ENCODE measurements at regions not wholly inside any gene's neighbourhood (a gene's known extent, or its start where the extent isn't known, plus 50 kb on each side); places are given as distances from the start of the nearest gene placed in this dataset.
A peak's percentile ranks its signal among the peaks of the same experiment; 100 is the strongest.

DNA sequence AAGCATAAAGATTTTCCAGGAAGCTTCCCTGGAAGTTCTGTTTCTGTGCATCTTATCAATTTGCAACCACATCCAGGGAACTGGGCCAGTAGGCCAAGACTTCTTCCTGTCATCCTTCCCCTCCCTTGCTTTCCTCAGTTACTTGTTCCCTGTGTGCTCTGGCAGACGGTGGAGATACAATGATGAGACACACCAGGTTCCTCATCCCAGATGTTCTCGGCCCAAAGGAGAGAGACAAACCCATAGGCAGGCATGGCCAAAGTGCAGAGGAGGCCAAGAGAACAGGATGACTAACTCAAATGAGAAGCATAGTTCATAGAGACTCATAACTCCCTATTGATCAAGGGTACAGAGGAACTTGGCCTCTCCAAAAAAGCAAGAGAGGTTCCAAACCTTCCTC lies 652.6 kb downstream of the CCDC171 start:
- DNase-seq, result no peak

DNA sequence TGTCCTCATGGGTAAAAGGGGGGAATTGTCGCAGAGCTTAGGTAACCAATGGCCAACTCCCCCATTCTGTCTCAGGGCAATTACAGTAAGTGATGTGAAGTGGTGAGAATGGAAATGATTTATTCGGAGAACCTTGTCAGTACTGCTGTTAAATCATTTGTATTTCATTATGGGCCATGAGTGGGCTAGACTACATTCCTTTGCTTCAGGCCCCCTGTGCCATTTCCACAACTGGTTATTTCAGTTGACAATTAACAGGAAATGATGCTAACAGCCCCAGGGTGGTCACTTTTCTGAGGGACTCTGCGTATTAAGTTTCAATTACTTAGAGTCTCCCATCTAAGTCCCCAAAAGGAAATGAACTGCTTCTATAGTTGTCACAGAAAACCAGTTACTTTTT lies 653.7 kb downstream of the CCDC171 start:
- DNase-seq, result no peak

GRCh38 chr9:16207161-16207560 lies 654.3 kb downstream of the CCDC171 start:
- peak; percentile 9 for DNase-seq

DNA sequence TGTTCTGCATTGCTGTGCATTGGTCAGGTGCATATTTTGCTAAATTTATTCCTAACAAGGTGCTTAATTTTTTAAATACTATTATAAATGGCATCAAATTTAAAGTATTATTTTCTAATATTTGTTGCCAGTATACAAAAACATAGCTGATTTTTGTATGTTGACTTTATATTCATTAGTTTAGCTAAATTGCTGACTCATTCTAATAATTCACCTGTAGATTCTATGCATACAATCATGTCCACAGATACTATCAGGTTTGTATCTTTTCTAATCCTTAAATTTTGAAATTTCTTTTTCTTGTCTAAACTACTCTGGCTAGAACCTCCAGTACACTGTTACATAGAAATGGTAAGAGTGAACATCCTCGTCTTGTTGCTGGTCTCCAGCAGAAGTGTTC lies 657.6 kb downstream of the CCDC171 start:
- no peak for DNase-seq

GRCh38 chr9:16211946-16212345 lies 658.5 kb downstream of the BNC2 start:
- DNase-seq, result no peak

DNA sequence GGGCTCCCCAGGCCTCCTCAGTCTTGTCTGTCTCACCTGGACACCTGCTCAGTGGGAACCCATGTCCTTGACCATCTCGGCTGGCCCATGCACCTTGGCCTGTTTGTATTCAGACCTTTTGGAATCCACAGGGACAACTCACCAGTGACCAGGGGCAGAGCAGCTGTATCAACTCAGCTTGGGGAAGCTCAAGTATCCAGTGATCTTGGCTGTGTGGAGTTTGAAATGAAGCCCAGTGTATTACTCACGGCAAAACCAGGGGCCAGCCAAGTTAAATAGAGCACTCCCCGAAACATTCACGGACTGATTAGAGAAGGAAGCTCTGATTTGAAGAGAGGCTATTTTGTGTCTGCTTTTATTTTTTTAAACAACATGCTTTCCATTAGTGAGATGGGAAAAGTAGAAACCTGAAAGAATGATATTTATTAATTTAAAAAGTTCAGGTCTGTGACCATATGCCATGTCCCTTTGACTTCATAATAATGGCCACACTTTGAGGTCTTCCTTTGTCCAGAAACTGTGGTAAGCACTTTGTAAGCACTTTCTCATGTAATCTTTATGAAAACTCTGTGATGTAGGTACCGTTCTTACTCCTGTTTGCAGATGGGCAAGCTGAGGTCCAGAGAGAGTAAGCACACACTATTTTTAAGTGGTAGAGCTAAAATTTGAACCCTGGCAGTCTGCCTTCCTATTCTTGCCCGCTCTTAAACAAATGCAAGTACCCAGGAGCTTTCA lies 656.5 kb downstream of the BNC2 start:
- no peak for DNase-seq

- no peak for DNase-seq
Observed at GRCh38 chr9:16214677-16215352, 655.7 kb downstream of the BNC2 start.

GRCh38 chr9:16215353-16215680 lies 655.2 kb downstream of the BNC2 start:
- no peak for DNase-seq

DNA sequence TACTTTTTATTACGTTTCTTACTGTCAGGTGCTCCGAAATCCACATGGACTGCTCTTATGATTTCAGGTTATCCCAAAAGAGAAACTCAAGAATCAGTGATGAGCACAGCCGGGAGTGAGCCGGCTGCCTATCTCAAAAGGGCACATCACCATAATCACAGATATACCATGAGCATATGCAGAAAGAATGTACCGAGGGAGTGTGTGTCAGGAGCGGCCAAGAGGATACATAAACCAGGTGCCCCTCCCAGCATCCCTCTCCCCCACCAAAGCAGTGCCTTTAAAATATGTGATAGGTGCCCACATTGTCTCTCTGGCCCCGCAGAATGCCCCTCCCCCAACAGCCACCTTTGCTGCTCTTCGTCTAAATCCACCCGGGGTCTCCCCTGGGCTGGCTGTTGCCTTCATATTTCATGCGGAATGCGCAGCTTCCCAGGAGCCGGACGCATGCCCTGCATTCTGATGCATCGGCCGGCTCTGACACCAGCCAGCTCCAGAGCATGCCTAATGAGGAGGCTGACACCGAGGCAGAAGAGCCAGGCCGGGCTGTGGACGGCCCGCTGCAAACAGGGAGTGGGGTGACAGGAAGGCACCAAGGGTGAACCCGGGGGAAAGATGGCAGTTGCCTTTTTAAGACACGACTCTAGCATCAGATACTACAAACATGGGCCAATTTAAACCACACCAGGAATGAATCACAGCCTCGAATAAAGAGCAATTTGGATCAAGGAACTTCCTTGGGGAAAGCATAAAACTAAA lies 652.3 kb downstream of the BNC2 start:
- no peak for DNase-seq

DNA sequence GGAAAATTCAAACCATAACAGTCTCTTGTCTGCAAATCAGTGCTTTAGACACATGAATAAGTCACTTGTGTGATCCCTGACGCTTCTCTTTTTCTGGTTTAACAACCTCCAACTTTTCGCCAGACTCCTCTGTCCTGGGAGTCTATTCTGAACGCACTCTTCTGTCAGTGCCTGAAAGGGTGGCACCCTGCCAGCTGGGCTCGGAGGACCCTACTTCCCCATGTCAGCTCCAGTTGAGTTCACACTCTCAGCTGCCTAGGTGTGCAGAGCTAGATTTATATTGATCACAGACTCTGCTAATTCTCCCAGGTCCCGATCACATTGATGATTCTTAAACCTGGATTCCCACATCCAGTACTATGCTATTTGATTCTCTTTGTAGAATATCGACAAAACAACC lies 649.1 kb downstream of the BNC2 start:
- DNase-seq, result no peak

- no peak for DNase-seq
Observed at GRCh38 chr9:16221822-16222547, 648.5 kb downstream of the BNC2 start.

DNA sequence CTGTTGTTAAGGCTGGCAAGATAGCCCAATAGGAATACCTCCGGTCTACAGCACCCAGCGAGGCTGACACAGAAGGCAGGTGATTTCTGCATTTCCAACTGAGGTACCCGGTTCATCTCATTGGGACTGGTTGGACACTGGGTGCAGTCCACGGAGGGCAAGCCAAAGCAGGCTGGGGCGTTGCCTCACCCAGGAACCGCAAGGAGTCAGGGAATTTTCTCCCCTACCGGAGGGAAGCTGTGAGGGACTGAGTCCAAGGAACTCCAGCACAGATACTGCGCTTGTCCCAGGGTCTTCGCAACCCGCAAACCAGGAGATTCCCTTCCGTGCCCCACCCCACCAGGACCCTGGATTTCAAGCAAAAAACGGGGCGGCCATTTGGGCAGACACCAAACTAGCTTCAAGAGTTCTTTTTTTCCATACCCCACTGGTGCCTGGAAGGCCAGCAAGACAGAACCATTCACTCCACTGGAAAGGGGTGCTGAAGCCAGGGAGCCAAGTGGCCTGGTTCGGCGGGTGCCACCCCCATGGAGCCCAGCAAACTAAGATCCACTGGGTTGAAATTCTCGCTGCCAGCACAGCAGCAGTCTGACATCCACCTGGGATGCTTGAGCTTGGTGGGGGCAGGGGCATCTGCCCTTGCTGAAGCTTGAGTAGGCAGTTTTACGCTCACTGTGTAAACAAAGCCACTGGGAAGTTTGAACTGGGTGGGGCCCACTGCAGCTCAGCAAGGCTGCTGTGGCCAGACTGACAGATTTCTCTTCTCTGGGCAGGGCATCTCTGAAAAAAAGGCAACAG lies 647.2 kb downstream of the BNC2 start:
- no peak for DNase-seq

GRCh38 chr9:16230731-16231130 lies 639.7 kb downstream of the BNC2 start:
- no peak for DNase-seq

DNA sequence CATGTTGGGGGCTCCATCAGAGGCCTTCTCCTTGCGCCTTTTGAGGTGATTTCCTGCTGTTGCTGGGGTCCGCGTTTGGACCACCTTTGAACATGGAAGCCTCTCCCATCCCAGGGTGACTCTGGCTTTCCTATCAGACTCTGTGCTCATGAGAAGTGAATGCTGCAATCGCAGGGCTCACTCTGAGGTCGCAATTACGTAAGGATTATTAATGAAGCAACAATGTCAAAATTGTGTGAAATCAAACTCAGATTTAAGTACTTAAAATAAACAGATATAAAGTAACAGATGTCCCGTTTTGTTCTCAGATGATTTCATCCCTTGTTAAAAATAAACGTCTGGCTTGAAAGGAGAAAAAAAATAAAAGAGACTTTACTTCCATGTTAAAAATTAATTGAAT lies 634.2 kb downstream of the BNC2 start:
- DNase-seq, result no peak

- DNase-seq, result no peak
Observed at GRCh38 chr9:16236882-16237281, 633.6 kb downstream of the BNC2 start.

GRCh38 chr9:16238623-16239138 lies 631.8 kb downstream of the BNC2 start:
- no peak for DNase-seq

DNA sequence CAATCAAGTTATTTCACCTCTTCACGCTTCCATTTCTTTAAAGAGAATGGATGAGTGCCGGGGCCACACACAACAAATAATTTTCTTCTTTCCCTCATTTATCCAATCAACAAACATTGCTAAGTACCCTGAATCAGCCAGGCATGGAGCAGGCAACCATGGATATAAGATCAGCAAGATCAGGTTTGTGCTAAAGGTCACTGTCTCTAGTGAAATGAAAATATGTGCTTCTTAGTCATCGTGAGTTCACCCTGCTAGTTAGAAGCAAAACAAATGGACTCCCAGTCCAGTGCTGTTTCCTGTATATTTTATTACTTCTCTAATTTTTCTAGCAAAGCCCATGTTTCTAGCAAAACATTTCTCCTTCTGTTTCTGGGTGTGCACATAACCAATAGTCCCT lies 629.2 kb downstream of the BNC2 start:
- no peak for DNase-seq

DNA sequence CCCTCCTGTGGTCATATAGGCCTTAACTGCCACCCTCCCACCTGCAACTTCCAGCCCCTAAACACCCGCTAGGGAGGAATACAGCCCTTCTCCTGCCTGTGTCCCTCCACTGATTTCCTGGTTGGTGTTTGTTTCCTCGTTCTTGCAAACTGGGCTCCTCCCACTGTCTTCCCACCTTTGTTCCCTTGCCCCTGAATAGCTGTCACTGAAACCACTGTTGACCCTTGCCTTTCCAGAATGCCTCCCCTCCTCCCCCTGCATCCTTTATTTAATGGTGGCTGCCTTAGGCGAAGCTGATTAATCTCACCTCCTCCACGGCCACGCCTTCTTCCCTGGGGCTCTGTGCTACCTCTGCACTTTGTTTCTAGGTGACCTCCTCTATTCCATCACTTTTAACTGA lies 626.7 kb downstream of the BNC2 start:
- DNase-seq, result no peak

DNA sequence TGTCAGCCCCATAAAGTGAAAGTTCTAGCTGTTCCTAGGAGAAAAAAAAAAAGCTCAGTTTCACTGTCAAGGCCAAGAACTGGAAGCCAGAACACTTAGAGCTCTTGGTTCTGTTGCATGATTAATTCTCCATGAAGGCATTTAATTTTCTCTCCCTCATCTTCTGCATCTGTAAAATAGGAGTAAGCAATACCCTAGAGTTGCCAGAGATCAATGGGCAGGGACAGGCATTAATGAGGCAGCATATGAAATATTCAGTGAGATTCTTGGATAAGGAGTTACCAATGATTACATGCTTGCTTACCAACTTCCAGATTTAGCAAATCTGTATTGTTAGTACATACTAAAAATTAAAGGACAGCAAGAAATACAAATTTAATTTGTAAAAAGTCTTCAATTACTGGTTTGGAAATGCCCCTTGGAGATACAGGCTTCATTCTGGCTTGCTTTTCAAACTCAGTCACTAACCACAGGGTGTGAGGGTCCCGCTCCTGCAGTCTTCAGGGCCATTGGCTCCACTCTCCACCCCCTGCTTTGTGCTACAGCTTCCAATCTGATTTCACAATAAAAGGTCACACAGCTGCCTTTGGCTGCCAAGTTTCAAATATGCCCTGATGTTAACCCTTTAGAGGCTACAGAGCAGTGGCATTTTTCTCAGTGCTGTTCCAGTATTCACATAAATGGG lies 624.6 kb downstream of the BNC2 start:
- DNase-seq, result no peak

DNA sequence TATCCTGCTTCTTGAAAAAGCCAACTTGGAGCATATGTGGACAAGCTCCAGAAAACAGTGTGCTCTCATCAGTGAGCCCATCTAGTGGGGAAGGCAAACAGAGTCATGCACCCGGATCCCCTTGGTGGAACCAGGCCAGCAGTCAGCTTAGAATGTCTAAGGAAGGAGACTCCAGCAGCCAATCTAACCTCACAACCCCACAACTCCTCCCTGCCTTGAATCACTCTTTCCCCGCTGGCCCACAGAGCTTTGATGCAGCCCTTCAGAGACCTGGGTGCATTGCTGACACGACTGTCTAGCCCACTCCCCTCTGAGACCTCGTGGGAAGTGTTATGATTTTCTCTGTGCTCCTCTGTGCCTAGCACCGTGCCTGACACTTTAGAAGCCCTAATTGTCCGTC lies 623.7 kb downstream of the BNC2 start:
- DNase-seq, result no peak

- DNase-seq, result no peak
Observed at GRCh38 chr9:16247188-16247875, 623.1 kb downstream of the BNC2 start.
